ENCODE measurements at regions not wholly inside any gene's neighbourhood (a gene's known extent, or its start where the extent isn't known, plus 50 kb on each side); places are given as distances from the start of the nearest gene placed in this dataset.

GRCh38 chr3:30475038-30475808 lies 131.2 kb upstream of the TGFBR2 start:
- DNase-seq (ENCODE audit: low spot score) (no peak), ATAC-seq (no peak)
- H3K9me2 ChIP-seq (ENCODE audit: insufficient read depth): 0 out of 2 replicates have a peak, but pooled peaks cover 4% of the 10 kb centered on the region
- no peak for TF ChIP-seq ZNF331 (CRISPR knock-in tag; IDR thresholded peaks at IDR 0.05; ENCODE audit: low read depth)
- no peak for TF ChIP-seq ZNF462 (CRISPR knock-in tag; IDR thresholded peaks at IDR 0.05)
- no peak for TF ChIP-seq NANOG (IDR thresholded peaks at IDR 0.05; ENCODE audit: borderline replicate concordance)
- no peak for TF ChIP-seq REST (IDR thresholded peaks at IDR 0.05; ENCODE audit: unreplicated experiment)
- no peak for TF ChIP-seq CREB1 (CRISPR knock-in tag; IDR thresholded peaks at IDR 0.05; ENCODE audit: low read depth)
- TF ChIP-seq EZH2phosphoT487 (IDR thresholded peaks at IDR 0.05; ENCODE audit: unreplicated experiment): no peak
- TF ChIP-seq ETS1 (IDR thresholded peaks at IDR 0.05): no peak
- no peak for TF ChIP-seq CTCF (conservative IDR thresholded peaks at IDR 0.05; ENCODE audit: low read depth in 2 of 2)
- no peak for TF ChIP-seq EZH2 (IDR thresholded peaks at IDR 0.05; ENCODE audit: low read depth, unreplicated experiment)
- no peak for TF ChIP-seq STAT1 (IDR thresholded peaks at IDR 0.05; ENCODE audit: unreplicated experiment)
- no peak for TF ChIP-seq POLR2AphosphoS5 (IDR thresholded peaks at IDR 0.05; ENCODE audit: low read depth)
- TF ChIP-seq ZNF114 (CRISPR knock-in tag; IDR thresholded peaks at IDR 0.05): no peak
- no peak for TF ChIP-seq JUNB (IDR thresholded peaks at IDR 0.05; ENCODE audit: unreplicated experiment)
- Mint-ChIP-seq H3K36me3 (ENCODE audit: low read depth) (peaks cover 8% of the 10 kb centered on the region), H3K4me3 (no peak overlapping the region), H3K9me3 (peaks cover 8% of the 10 kb centered on the region), H3K27ac (no peak overlapping the region), H3K27me3 (ENCODE audit: insufficient read depth, low read depth, poor library complexity) (no peaks in the 10 kb centered on the region), H3K4me1 (no peaks in the 10 kb centered on the region)
- H2AFZ ChIP-seq: no peak overlapping the region
- no peaks in the 10 kb centered on the region; the same call in 1 of the 2 replicates for H3K36me3 ChIP-seq (ENCODE audit: insufficient read depth)
- no peak overlapping the region for H3K4me3 ChIP-seq
- no peaks in the 10 kb centered on the region for H3F3A ChIP-seq (replicated peaks; ENCODE audit: low read depth)
- no peaks in the 10 kb centered on the region for H3K79me2 ChIP-seq (replicated peaks; ENCODE audit: insufficient read depth)
- H3K27me3 ChIP-seq (ENCODE audit: insufficient read depth): no peaks in the 10 kb centered on the region
- H3K4me2 ChIP-seq: no peak overlapping the region
- no peaks in the 10 kb centered on the region for H4K20me1 ChIP-seq (replicated peaks; ENCODE audit: insufficient read depth)
- H3K4me1 ChIP-seq (ENCODE audit: insufficient read depth): no peaks in the 10 kb centered on the region
- no peak overlapping the region for H3K27ac ChIP-seq (ENCODE audit: low read depth)

Measured in GM23338 (cell line).